OCI-LY3 (cell line): ENCODE measurements at regions not wholly inside any gene's neighbourhood (a gene's known extent, or its start where the extent isn't known, plus 50 kb on each side); places are given as distances from the start of the nearest gene placed in this dataset.

Experiments
- H2AFZ ChIP-seq: fragments of 200-600, 300-600 bp; shearing (Covaris generic); 2 replicates; pipeline ENCODE4 v1.6.0; 2014; ENCODE audit warnings: antibody characterized with exemption, low read depth, low read length
- H3K27ac ChIP-seq: fragments of 200-600, 300-600 bp; sonication (generic); 2 replicates; pipeline ENCODE4 v1.5.1; 2014; ENCODE audit warnings: mild to moderate bottlenecking, low read length, moderate library complexity, mixed read lengths
- H3K27me3 ChIP-seq: fragments of 200-600, 300-600 bp; sonication (generic); 2 replicates; pipeline ENCODE4 v1.6.1; 2014; ENCODE audit warnings: low read depth, low read length, mixed read lengths
- H3K36me3 ChIP-seq: fragments of 200-600, 300-600 bp; sonication (generic); replicated peaks from 2 replicates; pipeline ENCODE3; 2014; ENCODE audit warnings: low read depth, low read length, mixed read lengths
- H3K4me1 ChIP-seq: fragments of 300-600, 200-600 bp; sonication (generic); 2 replicates; pipeline ENCODE4 v1.6.1; 2014; ENCODE audit warnings: low read length, mixed read lengths
- H3K4me2 ChIP-seq: fragments of 200-600, 300-600 bp; sonication (generic); 2 replicates; pipeline ENCODE4 v1.6.1; 2014; ENCODE audit warnings: low read length, mixed read lengths
- H3K4me3 ChIP-seq: fragments of 300-600, 200-600 bp; sonication (generic); 2 replicates; pipeline ENCODE4 v1.5.1; 2014; ENCODE audit warnings: antibody characterized with exemption, mild to moderate bottlenecking, low read length, moderate library complexity
- H3K79me2 ChIP-seq: fragments of 300-600, 200-600 bp; shearing (Covaris generic); 2 replicates; pipeline ENCODE4 v1.6.1; 2014; ENCODE audit warnings: mild to moderate bottlenecking, low read length, mixed read lengths
- H3K9ac ChIP-seq: fragments of 300-600, 200-600 bp; shearing (Covaris generic); 2 replicates; pipeline ENCODE4 v1.6.0; 2014; ENCODE audit warnings: mild to moderate bottlenecking, low read length, moderate library complexity
- H3K9me3 ChIP-seq: fragments of 200-600, 300-600 bp; shearing (Covaris generic); 2 replicates; pipeline ENCODE4 v1.6.1; 2014; ENCODE audit warnings: low read length, mixed read lengths; ENCODE audit not compliant: insufficient read depth
- H4K20me1 ChIP-seq: fragments of 200-600, 300-600 bp; sonication (generic); 2 replicates; pipeline ENCODE4 v1.6.1; 2016; ENCODE audit warnings: low read length, mixed read lengths; ENCODE audit not compliant: insufficient read depth
- EZH2phosphoT487 ChIP-seq: fragments of 200-600 bp; shearing (Covaris generic); IDR thresholded peaks from 2 replicates; pipeline ENCODE4 v1.6.1; 2018; ENCODE audit warnings: antibody characterized with exemption, mixed run types, low read depth
- TF ChIP-seq, protein P1 (sequence below): fragments of 200-600, 300-600 bp; sonication (generic); IDR thresholded peaks from 2 replicates; pipeline ENCODE4 v1.5.1; 2014; ENCODE audit warnings: antibody characterized with exemption, low read length, low read depth

- no peak overlapping the region for H3K4me2 ChIP-seq
- no peak overlapping the region for H3K27ac ChIP-seq
- H2AFZ ChIP-seq: no peak overlapping the region
- no peaks in the 10 kb centered on the region for H3K27me3 ChIP-seq
- H4K20me1 ChIP-seq: no peaks in the 10 kb centered on the region
- no peaks in the 10 kb centered on the region for H3K36me3 ChIP-seq
- H3K9ac ChIP-seq: no peak overlapping the region
- no peak overlapping the region for H3K4me3 ChIP-seq
- H3K4me1 ChIP-seq: peaks cover 25% of the 10 kb centered on the region
- H3K79me2 ChIP-seq: no peaks in the 10 kb centered on the region
- no peaks in the 10 kb centered on the region for H3K9me3 ChIP-seq
- no peak for TF ChIP-seq EZH2phosphoT487
- TF ChIP-seq, protein P1, sequence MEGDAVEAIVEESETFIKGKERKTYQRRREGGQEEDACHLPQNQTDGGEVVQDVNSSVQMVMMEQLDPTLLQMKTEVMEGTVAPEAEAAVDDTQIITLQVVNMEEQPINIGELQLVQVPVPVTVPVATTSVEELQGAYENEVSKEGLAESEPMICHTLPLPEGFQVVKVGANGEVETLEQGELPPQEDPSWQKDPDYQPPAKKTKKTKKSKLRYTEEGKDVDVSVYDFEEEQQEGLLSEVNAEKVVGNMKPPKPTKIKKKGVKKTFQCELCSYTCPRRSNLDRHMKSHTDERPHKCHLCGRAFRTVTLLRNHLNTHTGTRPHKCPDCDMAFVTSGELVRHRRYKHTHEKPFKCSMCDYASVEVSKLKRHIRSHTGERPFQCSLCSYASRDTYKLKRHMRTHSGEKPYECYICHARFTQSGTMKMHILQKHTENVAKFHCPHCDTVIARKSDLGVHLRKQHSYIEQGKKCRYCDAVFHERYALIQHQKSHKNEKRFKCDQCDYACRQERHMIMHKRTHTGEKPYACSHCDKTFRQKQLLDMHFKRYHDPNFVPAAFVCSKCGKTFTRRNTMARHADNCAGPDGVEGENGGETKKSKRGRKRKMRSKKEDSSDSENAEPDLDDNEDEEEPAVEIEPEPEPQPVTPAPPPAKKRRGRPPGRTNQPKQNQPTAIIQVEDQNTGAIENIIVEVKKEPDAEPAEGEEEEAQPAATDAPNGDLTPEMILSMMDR: no peak
These were observed 581.7 kb downstream of the DIPK2A start for GRCh38 chr3:144553301-144553700.

DNA sequence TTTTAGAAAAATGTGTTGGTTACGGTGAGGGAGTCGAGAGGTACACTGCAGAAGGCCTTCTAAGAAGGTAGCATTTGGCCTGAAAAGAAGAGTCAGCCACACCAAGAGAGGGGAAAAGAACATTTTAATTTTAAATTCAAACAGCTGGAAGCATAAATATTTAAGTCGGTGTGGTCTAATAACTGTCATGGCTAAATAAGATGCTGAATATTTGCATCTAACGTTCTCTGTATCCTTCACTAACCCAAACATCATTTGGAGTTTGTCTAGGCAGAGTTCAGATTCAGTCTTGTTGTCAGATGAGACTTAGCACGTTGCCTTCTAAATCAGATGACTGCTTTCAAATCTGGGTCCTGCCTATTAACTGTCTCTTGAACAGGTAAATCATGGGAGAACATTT, 583.3 kb downstream of the DIPK2A start:
- H4K20me1 ChIP-seq: no peaks in the 10 kb centered on the region
- H3K4me2 ChIP-seq: no peak overlapping the region
- no peaks in the 10 kb centered on the region for H3K27me3 ChIP-seq
- H3K4me1 ChIP-seq: peaks cover 18% of the 10 kb centered on the region
- no peaks in the 10 kb centered on the region for H3K79me2 ChIP-seq
- no peaks in the 10 kb centered on the region for H3K9me3 ChIP-seq
- H3K4me3 ChIP-seq: no peak overlapping the region
- no peak overlapping the region for H3K9ac ChIP-seq
- H3K27ac ChIP-seq: no peak overlapping the region
- TF ChIP-seq, protein P1: no peak
- TF ChIP-seq EZH2phosphoT487: no peak
- no peaks in the 10 kb centered on the region for H3K36me3 ChIP-seq
- no peak overlapping the region for H2AFZ ChIP-seq

- Histone ChIP-seq H3K36me3 (no peaks in the 10 kb centered on the region), H3K4me3 (no peak overlapping the region), H3K9me3 (no peaks in the 10 kb centered on the region), H3K4me1 (peaks cover 18% of the 10 kb centered on the region), H4K20me1 (no peaks in the 10 kb centered on the region), H3K4me2 (peak overlapping the region; percentile 31), H3K27me3 (no peaks in the 10 kb centered on the region), H3K27ac (no peak overlapping the region), H2AFZ (no peak overlapping the region), H3K9ac (no peak overlapping the region), H3K79me2 (no peaks in the 10 kb centered on the region)
- TF ChIP-seq, protein P1: no peak
- no peak for TF ChIP-seq EZH2phosphoT487
These were observed 584.8 kb downstream of the DIPK2A start for GRCh38 chr3:144556392-144556791.

- Histone ChIP-seq H2AFZ (no peak overlapping the region), H3K27ac (no peak overlapping the region), H3K27me3 (no peaks in the 10 kb centered on the region), H4K20me1 (no peaks in the 10 kb centered on the region), H3K36me3 (no peaks in the 10 kb centered on the region), H3K4me2 (no peak overlapping the region), H3K4me1 (peaks cover 18% of the 10 kb centered on the region), H3K4me3 (no peak overlapping the region), H3K9ac (no peak overlapping the region), H3K79me2 (no peaks in the 10 kb centered on the region), H3K9me3 (no peaks in the 10 kb centered on the region)
- TF ChIP-seq EZH2phosphoT487: no peak
- TF ChIP-seq, protein P1: no peak
These were observed 585.9 kb downstream of the DIPK2A start for GRCh38 chr3:144557515-144557914.
